ENCODE measurements at regions not wholly inside any gene's neighbourhood (a gene's known extent, or its start where the extent isn't known, plus 50 kb on each side); places are given as distances from the start of the nearest gene placed in this dataset.
"Not testable (repeated sequence)": the region's sequence is repeated elsewhere in the genome, so short reads cannot be mapped to it uniquely, and the experiment has no call there.

- TF ChIP-seq CTCF (IDR thresholded peaks at IDR 0.05) (no peak), POLR2A (IDR thresholded peaks at IDR 0.05) (no peak)
- DNase-seq = no peak
- Histone ChIP-seq H3K27ac (no peak overlapping the region), H3K4me1 (peaks cover 0 to 20% (median 4%) of the 10 kb centered on the region in 3 donors), H3K36me3 (no peaks in the 10 kb centered on the region), H3K4me3 (no peak overlapping the region), H3K27me3 (no peaks in the 10 kb centered on the region), H3K9me3 (no peaks in the 10 kb centered on the region)
- intact Hi-C loops (cut with DNase I) = no loop called here
- WGBS, 2 donors = 80 to 92% methylated on average over 6 of the region's 8 CpGs
These were observed 86.1 kb upstream of the TANC1 start for GRCh38 chr2:158882297-158882696.

- H3K36me3 ChIP-seq; intact Hi-C loops (cut with DNase I); H3K27me3 ChIP-seq; H3K4me3 ChIP-seq; DNase-seq; H3K27ac ChIP-seq; H3K9me3 ChIP-seq: not testable (repeated sequence)
- WGBS, 2 donors = 72 to 97% methylated on average over 3 of the region's 3 CpGs
- peaks cover 0 to 21% (median 4%) of the 10 kb centered on the region in 3 donors for H3K4me1 ChIP-seq
These were observed 83.9 kb upstream of the TANC1 start for GRCh38 chr2:158884552-158884951.

GRCh38 chr2:158885018-158885678, 83.3 kb upstream of the TANC1 start:
- intact Hi-C loops (cut with DNase I) = not testable (repeated sequence)
- WGBS, 2 donors = 53 to 62% methylated on average over 6 to 7 of the region's 8 CpGs

GRCh38 chr2:158885679-158886050, 82.8 kb upstream of the TANC1 start:
- H3K36me3 ChIP-seq; H3K9me3 ChIP-seq; intact Hi-C loops (cut with DNase I); DNase-seq; H3K27me3 ChIP-seq; H3K4me3 ChIP-seq: not testable (repeated sequence)
- Histone ChIP-seq H3K4me1 (peaks cover 0 to 27% (median 4%) of the 10 kb centered on the region in 3 donors), H3K27ac (peak overlapping the region; percentile 44 to 70 (median 59))
- 40 to 45% methylated on average over 5 to 9 of the region's 10 CpGs for WGBS, 2 donors

More at GRCh38 chr2:158885018-158885678, 83.3 kb upstream of the TANC1 start:
- not testable (repeated sequence) for H3K27me3 ChIP-seq, H3K9me3 ChIP-seq, H3K4me3 ChIP-seq, DNase-seq, H3K36me3 ChIP-seq
- H3K27ac ChIP-seq = peak overlapping the region in 3 of 4 donors; percentile 13 to 70 (median 62)
- peak in 3 of 6 experiments; percentile 18 to 59 (median 47) for TF ChIP-seq CTCF (IDR thresholded peaks at IDR 0.05)
- H3K4me1 ChIP-seq = peaks cover 0 to 25% (median 4%) of the 10 kb centered on the region in 3 donors

- no peak for TF ChIP-seq CTCF (IDR thresholded peaks at IDR 0.05)
- TF ChIP-seq POLR2A (IDR thresholded peaks at IDR 0.05) = no peak
- 39 to 43% methylated on average over 2 of the region's 2 CpGs for WGBS, 2 donors
- DNase-seq = no peak
- intact Hi-C loops (cut with DNase I) = no loop called here
- no peaks in the 10 kb centered on the region for H3K9me3 ChIP-seq
- H3K36me3 ChIP-seq = no peaks in the 10 kb centered on the region
- no peak overlapping the region for H3K27ac ChIP-seq
- no peak overlapping the region for H3K4me3 ChIP-seq
- no peaks in the 10 kb centered on the region for H3K27me3 ChIP-seq
- peaks cover 18 to 62% (median 20%) of the 10 kb centered on the region in 3 donors for H3K4me1 ChIP-seq
These were observed 79.1 kb upstream of the TANC1 start for GRCh38 chr2:158889135-158889853.

GRCh38 chr2:158890296-158890905, 78.0 kb upstream of the TANC1 start:
- no peaks in the 10 kb centered on the region for H3K27me3 ChIP-seq
- H3K4me3 ChIP-seq = no peak overlapping the region
- peaks cover 14 to 62% (median 26%) of the 10 kb centered on the region in 3 donors for H3K4me1 ChIP-seq
- no peak for TF ChIP-seq POLR2A (IDR thresholded peaks at IDR 0.05)
- no peak for TF ChIP-seq CTCF (IDR thresholded peaks at IDR 0.05)
- H3K9me3 ChIP-seq = no peaks in the 10 kb centered on the region
- intact Hi-C loops (cut with DNase I) = no loop called here
- DNase-seq = no peak
- 86 to 87% methylated on average over 3 of the region's 3 CpGs for WGBS, 2 donors
- H3K36me3 ChIP-seq = no peaks in the 10 kb centered on the region
- no peak overlapping the region for H3K27ac ChIP-seq

Measured in esophagus squamous epithelium (tissue), 5 donors.